CD4-positive, alpha-beta T cell treated with Interleukin-1 beta for 1 hour (primary cell): ENCODE measurements at regions not wholly inside any gene's neighbourhood (a gene's known extent, or its start where the extent isn't known, plus 50 kb on each side); places are given as distances from the start of the nearest gene placed in this dataset.
"Not testable (repeated sequence)": the region's sequence is repeated elsewhere in the genome, so short reads cannot be mapped to it uniquely, and the experiment has no call there.

Experiments used
- DNase-seq, 2 donors: peaks; one replicate each; pipeline ENCODE4 v3.0.0-alpha.2; 2020 to 2022

DNA sequence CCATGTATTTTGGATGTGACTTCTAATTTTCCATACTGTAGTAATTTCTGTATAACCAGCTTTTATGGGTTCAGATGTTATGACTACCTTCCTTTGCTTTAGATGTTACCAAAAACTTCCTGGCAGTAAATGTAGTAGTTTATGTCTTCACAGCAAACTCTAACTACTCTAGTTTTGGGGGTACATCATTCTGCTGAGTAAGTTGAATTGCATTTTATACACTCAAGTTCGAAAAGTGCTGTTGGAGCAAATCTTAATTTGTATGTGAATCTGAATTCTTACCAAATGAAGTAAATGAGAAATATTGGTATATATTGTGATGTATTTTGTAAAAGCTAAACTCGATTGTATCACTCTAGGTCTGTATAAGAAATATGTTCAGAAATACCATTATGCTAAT is 728.3 kb upstream of the CDH8 start:
- no peak for DNase-seq

GRCh38 chr16:62760398-62760797 is 724.2 kb upstream of the CDH8 start:
- DNase-seq: no peak

- DNase-seq: no peak
These were observed 719.7 kb upstream of the CDH8 start for GRCh38 chr16:62755938-62756337.

- no peak for DNase-seq
These were observed 716.6 kb upstream of the CDH8 start for GRCh38 chr16:62752854-62753253.

GRCh38 chr16:62751218-62751617 is 715.0 kb upstream of the CDH8 start:
- no peak for DNase-seq

- no peak for DNase-seq
These were observed 705.5 kb upstream of the CDH8 start for GRCh38 chr16:62741692-62742091.

- no peak for DNase-seq
These were observed 702.6 kb upstream of the CDH8 start for GRCh38 chr16:62738666-62739460.

DNA sequence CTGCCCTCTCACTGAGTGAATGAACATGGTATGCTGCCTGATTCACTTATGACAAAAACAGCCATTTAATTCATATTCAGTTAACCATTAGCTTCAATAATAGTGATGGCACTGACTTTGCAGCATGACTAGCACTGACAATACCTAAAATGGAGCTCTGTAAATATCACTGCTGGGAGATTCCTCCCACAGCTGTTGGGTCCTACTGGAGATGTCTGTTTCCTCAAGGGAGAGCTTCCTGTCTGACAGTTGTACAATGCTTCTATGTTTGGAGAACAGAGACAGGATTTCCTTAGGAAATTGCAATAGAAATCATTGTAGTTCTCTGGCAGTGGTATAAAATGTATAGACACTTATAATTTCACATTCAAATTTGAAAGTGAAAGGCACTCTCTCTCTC is 695.9 kb upstream of the CDH8 start:
- DNase-seq: no peak

DNA sequence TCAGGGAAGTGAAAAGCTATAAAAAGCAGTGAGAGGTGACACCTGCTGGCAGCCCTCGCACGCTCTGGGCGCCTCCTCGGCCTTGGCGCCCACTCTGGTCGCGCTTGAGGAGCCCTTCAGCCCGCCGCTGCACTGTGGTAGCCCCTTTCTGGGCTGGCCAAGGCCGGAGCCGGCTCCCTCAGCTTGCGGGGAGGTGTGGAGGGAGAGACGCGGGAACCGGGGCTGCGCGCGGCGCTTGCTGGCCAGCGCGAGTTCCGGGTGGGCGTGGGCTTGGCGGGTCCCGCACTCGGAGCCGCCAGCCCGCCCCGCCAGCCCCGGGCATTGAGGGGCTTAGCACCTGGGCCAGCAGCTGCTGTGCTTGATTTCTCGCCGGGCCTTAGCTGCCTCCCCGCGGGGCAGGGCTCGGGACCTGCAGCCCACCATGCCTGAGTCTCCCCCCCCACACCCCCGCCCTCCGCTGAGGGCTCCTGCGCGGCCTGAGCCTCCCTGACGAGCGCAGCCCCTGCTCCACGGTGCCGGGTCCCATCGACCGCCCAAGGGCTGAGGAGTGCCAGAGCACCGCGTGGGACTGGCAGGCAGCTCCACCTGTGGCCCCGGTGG is 688.5 kb upstream of the CDH8 start:
- DNase-seq: not testable (repeated sequence)

- DNase-seq: no peak
These were observed 684.4 kb upstream of the CDH8 start for GRCh38 chr16:62720651-62721050.

GRCh38 chr16:62717026-62717425 is 680.8 kb upstream of the CDH8 start:
- DNase-seq: no peak

DNA sequence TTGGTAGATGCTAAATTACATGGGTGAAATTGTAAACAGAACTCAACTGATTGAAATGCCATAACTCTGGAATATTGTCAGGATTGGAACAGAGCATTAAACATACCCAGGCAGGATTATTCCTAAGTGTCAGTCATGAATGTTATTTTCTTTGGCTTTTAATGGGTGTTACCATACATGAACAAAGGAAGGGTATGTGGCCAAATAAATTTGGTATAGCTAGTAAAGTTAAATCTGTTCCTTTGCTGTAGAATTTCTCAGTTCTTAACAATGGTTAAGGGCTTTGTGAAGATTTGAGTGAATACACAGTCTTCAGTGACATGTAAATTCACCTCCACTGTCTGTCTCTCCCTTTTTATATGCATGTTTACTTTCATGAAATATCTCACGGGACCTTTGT is 679.5 kb upstream of the CDH8 start:
- DNase-seq: no peak

DNA sequence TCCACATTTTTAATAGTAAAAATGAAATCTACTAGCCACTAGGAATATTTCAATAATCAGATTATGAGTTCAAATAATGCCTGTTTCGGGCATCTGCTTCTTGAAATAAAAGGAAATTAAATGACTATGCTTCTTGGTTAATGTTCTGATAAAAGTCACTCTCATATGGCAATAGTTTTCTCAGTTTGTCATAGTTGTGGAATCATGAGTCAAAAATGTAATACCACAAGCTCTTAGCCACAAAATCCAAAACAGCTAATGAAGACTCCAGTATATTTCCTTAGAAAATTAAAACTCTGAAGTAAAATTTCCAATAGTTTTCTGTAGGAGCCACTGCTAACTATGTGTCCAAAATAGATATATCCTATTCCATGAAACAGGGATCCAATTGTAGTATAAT is 676.3 kb upstream of the CDH8 start:
- no peak for DNase-seq

- no peak for DNase-seq
These were observed 675.6 kb upstream of the CDH8 start for GRCh38 chr16:62711797-62712196.

DNA sequence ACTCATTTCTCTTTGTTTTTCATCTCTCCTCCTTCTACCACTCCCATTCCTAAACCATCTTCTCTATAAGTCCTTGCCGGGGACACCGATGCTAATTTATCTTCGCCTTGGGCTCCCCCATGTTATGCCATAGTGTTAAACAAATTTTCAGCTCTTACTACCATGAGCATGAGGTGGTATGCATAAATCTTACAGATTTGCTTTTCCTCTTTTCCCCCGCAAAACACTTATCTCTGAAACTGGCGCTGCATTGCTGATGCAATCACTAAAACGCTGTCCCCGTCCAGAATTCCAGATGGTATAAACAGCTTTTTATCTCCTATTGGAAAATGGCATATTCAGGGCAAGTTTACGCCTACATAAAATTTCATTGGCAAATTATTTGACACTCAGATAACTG is 673.6 kb upstream of the CDH8 start:
- no peak for DNase-seq

DNA sequence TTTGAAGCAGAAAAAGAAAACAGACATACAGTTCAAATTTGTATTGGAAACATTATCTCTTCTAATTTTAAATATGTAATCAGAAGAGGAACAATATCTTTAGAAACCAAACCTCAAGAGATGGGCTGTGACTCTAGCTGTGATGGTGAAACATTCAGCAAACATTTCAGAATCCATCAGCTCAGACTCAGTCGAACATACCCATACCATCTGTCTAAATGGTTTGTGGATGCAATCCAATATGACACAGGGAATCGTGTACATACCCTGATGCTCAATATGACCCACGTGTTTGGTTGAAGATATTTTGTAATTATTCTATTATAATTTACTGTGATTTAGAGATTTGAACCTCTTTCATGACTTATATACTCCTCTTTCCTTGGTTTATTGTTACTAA is 665.2 kb upstream of the CDH8 start:
- DNase-seq: no peak

GRCh38 chr16:62700426-62701294 is 664.4 kb upstream of the CDH8 start:
- DNase-seq: no peak

DNA sequence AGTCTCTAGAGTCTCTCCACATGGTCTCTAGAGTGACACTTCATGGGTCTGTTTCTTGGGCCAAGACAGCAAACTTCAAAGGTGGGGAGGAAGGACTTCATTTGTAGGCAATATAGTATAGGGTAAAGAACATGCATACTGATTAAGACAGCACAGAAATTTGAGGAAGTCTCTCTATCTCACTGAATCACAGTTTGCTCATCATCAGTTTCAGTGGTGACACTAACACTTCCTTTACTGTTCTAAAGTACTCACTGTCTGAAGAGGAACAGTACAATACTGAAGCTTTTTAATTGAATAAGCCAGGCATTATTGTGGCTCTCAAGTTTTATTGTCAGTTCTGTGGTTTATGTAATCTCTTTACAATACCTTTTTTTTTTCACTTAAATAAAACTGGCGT is 656.4 kb upstream of the CDH8 start:
- DNase-seq: no peak

GRCh38 chr16:62681819-62682218 is 645.6 kb upstream of the CDH8 start:
- no peak for DNase-seq

DNA sequence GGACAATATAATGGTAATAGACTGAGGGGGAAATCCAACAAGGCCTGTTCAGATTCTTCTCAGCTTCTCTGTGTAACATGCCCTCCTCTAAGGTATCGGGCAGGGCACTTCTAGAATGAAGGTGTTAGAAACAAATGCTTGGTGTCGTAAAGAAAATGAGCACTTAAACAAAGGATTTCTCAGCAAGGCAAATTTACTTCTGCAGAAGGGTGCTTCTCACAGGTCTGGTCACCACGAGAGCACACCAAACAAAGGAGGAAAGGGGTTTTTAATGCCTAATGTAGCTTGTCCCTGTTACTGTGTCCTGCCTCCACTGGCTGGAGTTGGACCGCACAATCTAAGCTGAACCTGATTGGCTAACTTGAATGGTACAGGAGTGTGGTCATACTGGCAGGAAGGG is 642.6 kb upstream of the CDH8 start:
- DNase-seq: no peak

DNA sequence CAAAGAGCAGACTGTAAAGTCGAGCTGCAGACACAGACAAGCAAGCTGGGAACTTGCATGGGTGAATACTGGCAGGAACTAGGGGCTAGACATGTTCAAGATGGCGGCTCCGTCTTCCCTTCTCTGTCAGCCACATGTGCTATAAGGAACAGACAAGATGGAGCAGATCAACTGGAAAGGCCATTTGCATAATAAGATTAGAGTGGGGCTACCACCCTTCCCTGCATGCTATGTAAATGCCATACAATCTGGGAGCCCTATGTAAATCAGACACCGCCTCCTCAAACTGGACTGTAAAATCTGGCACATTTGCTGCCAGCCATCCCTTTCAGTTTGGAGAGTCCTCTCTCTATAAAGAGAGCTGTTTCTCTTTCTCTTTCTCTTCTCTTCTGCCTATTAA is 640.1 kb upstream of the CDH8 start:
- DNase-seq: no peak

GRCh38 chr16:62665269-62665668 is 629.0 kb upstream of the CDH8 start:
- DNase-seq: no peak

DNA sequence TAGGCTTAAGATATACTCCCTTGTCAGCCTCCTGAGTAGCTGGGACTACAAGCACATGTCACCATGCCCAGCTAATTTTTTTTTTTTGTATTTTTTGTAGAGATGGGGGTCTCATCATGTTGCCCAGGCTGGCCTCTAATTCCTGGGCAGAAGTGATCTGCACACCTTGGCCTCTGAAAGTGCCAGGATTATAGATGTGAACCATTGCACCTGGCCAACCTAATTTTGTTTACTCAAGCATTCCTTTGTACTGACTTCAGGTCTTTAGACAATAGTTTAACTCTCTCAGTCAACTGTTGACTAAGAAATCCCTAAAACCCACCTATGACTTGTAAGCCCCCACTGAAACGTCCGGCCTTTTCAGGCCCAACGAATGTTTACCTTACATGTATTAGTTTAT is 628.3 kb upstream of the CDH8 start:
- DNase-seq: no peak

GRCh38 chr16:62661435-62661834 is 625.2 kb upstream of the CDH8 start:
- DNase-seq: no peak
